Muscle layer of duodenum (tissue), 2 donors: ENCODE measurements at regions not wholly inside any gene's neighbourhood (a gene's known extent, or its start where the extent isn't known, plus 50 kb on each side); places are given as distances from the start of the nearest gene placed in this dataset.

ENCODE experiments used
- H3K27ac ChIP-seq: one replicate; pipeline ENCODE4 v1.7.0; 2013; ENCODE audit warnings: mild to moderate bottlenecking, low read length
- H3K27me3 ChIP-seq: one replicate; pipeline ENCODE4 v1.7.0; 2013; ENCODE audit warnings: low read depth, mild to moderate bottlenecking, control low read depth, low read length
- H3K36me3 ChIP-seq, 2 donors: one replicate each; pipeline ENCODE4 v1.7.0; 2013; ENCODE audit warnings: low read length in 2 of 2, control low read depth in 1 of 2, mild to moderate bottlenecking in 1 of 2; ENCODE audit not compliant: insufficient read depth in 2 of 2, control insufficient read depth in 1 of 2
- H3K4me1 ChIP-seq, 2 donors: one replicate each; pipeline ENCODE4 v1.7.0; 2013; ENCODE audit warnings: low read length in 2 of 2, mild to moderate bottlenecking in 2 of 2, control low read depth in 1 of 2, moderate library complexity in 1 of 2; ENCODE audit not compliant: insufficient read depth in 2 of 2, control insufficient read depth in 1 of 2
- H3K4me3 ChIP-seq, 2 donors: one replicate each; pipeline ENCODE4 v1.7.0; 2013; ENCODE audit warnings: low read length in 2 of 2, low read depth in 1 of 2, mild to moderate bottlenecking in 1 of 2
- H3K9me3 ChIP-seq, 2 donors: one replicate each; pipeline ENCODE4 v1.7.0; 2013; ENCODE audit warnings: low read length in 2 of 2, control low read depth in 1 of 2, mild to moderate bottlenecking in 1 of 2; ENCODE audit not compliant: control insufficient read depth in 1 of 2
- donor health status: healthy.

GRCh38 chr14:101196795-101197590, 293.5 kb upstream of the RTL1 start:
- Histone ChIP-seq H3K4me1 (no peaks in the 10 kb centered on the region), H3K9me3 (no peaks in the 10 kb centered on the region), H3K36me3 (no peaks in the 10 kb centered on the region), H3K27me3 (no peaks in the 10 kb centered on the region), H3K27ac (no peak overlapping the region), H3K4me3 (no peak overlapping the region)

GRCh38 chr14:101197595-101198397, 294.3 kb upstream of the RTL1 start:
- no peaks in the 10 kb centered on the region for H3K4me1 ChIP-seq
- no peak overlapping the region for H3K4me3 ChIP-seq
- H3K27me3 ChIP-seq = no peaks in the 10 kb centered on the region
- H3K9me3 ChIP-seq = no peaks in the 10 kb centered on the region
- H3K36me3 ChIP-seq = no peaks in the 10 kb centered on the region
- no peak overlapping the region for H3K27ac ChIP-seq

- H3K4me1 ChIP-seq = no peaks in the 10 kb centered on the region
- H3K4me3 ChIP-seq = no peak overlapping the region
- no peak overlapping the region for H3K27ac ChIP-seq
- no peaks in the 10 kb centered on the region for H3K27me3 ChIP-seq
- H3K36me3 ChIP-seq = no peaks in the 10 kb centered on the region
- H3K9me3 ChIP-seq = peaks cover 0 to 5% of the 10 kb centered on the region in 2 donors
Observed at GRCh38 chr14:101198398-101199027, 295.0 kb upstream of the RTL1 start.

- no peaks in the 10 kb centered on the region for H3K4me1 ChIP-seq
- peaks cover 0 to 5% of the 10 kb centered on the region in 2 donors for H3K9me3 ChIP-seq
- H3K36me3 ChIP-seq = no peaks in the 10 kb centered on the region
- no peak overlapping the region for H3K4me3 ChIP-seq
- H3K27ac ChIP-seq = no peak overlapping the region
- H3K27me3 ChIP-seq = no peaks in the 10 kb centered on the region
Observed at GRCh38 chr14:101199028-101199770, 295.7 kb upstream of the RTL1 start.

GRCh38 chr14:101200008-101200649, 296.6 kb upstream of the RTL1 start:
- Histone ChIP-seq H3K27me3 (no peaks in the 10 kb centered on the region), H3K27ac (no peak overlapping the region), H3K9me3 (peaks cover 0 to 11% of the 10 kb centered on the region in 2 donors), H3K4me3 (no peak overlapping the region), H3K36me3 (no peaks in the 10 kb centered on the region), H3K4me1 (no peaks in the 10 kb centered on the region)

- Histone ChIP-seq H3K4me1 (no peaks in the 10 kb centered on the region), H3K4me3 (no peak overlapping the region)
Observed at GRCh38 chr14:101200650-101201516, 297.4 kb upstream of the RTL1 start.

GRCh38 chr14:101201535-101202151, 298.1 kb upstream of the RTL1 start:
- Histone ChIP-seq H3K4me3 (no peak overlapping the region), H3K36me3 (no peaks in the 10 kb centered on the region), H3K4me1 (no peaks in the 10 kb centered on the region), H3K27ac (no peak overlapping the region), H3K27me3 (no peaks in the 10 kb centered on the region), H3K9me3 (peaks cover 0 to 11% of the 10 kb centered on the region in 2 donors)

More at GRCh38 chr14:101200650-101201516, 297.4 kb upstream of the RTL1 start:
- H3K36me3 ChIP-seq = no peaks in the 10 kb centered on the region
- H3K27me3 ChIP-seq = no peaks in the 10 kb centered on the region
- no peak overlapping the region for H3K27ac ChIP-seq
- H3K9me3 ChIP-seq = peaks cover 0 to 11% of the 10 kb centered on the region in 2 donors

- Histone ChIP-seq H3K27ac (no peak overlapping the region), H3K27me3 (no peaks in the 10 kb centered on the region), H3K36me3 (no peaks in the 10 kb centered on the region), H3K4me3 (no peak overlapping the region), H3K4me1 (no peaks in the 10 kb centered on the region), H3K9me3 (peaks cover 0 to 12% of the 10 kb centered on the region in 2 donors)
Observed at GRCh38 chr14:101202627-101203404, 299.3 kb upstream of the RTL1 start.

- Histone ChIP-seq H3K36me3 (no peaks in the 10 kb centered on the region), H3K4me3 (no peak overlapping the region), H3K9me3 (peaks cover 0 to 29% of the 10 kb centered on the region in 2 donors)
Observed at GRCh38 chr14:101206556-101206955, 303.0 kb upstream of the RTL1 start.

More at GRCh38 chr14:101206556-101206955, 303.0 kb upstream of the RTL1 start:
- Histone ChIP-seq H3K4me1 (no peaks in the 10 kb centered on the region), H3K27ac (no peak overlapping the region), H3K27me3 (no peaks in the 10 kb centered on the region)
